Middle frontal gyrus (tissue), 1 donor: ENCODE measurements at regions not wholly inside any gene's neighbourhood (a gene's known extent, or its start where the extent isn't known, plus 50 kb on each side); places are given as distances from the start of the nearest gene placed in this dataset.
"Not testable (repeated sequence)": the region's sequence is repeated elsewhere in the genome, so short reads cannot be mapped to it uniquely, and the experiment has no call there.

Source experiments
- DNase-seq: peaks from one replicate; pipeline ENCODE4 v3.0.0-alpha.2; 2015; ENCODE audit warnings: low spot score; ENCODE audit errors: extremely low spot score

DNA sequence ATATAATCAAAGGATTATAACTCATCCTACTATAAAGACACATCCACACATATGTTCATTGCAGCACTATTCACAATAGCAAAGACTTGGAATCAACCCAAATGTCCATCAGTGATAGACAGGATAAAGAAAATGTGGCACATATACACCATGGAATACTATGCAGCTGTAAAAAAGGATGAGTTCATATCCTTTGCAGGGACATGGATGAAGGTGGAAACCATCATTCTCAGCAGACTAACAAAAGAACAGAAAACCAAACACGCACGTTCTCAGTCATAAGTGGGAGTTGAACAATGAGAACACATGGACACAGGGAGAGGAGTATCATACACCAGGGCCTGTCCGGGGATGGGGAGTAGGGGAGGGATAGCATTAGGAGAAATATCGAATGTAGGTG is 253.0 kb upstream of the ID4 start:
- DNase-seq, result not testable (repeated sequence)

DNA sequence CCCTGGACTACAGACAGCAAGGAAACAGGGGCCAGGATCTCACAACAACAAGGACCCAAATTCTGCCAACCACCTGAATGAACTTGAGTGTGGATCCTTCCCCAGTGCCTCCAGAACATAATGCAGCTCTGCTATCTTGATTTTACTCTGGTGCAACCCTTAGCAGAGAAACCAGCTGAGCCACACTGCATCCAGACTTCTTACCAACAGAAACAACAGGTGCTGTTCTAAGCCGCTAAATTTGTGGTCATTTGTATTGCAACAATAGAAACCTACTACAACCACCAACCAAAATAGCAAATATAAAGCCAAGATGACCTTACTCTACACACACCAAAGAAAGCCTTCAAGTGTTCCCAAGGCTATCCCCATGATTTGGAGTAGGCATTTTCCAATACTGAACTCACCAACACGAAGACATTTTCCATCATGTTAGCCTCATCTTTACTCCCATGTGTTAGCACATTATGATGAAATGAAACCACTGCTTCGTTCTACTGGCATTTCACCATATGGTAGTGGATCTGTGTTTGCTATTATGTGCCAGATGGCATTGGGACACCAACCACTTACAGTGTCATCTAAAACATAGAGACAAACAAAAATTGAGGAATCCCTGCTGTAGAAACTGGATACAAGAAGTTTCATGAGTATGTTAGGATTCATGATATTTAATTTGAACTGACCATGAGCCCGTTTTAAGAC is 249.8 kb upstream of the ID4 start:
- DNase-seq, result no peak

DNA sequence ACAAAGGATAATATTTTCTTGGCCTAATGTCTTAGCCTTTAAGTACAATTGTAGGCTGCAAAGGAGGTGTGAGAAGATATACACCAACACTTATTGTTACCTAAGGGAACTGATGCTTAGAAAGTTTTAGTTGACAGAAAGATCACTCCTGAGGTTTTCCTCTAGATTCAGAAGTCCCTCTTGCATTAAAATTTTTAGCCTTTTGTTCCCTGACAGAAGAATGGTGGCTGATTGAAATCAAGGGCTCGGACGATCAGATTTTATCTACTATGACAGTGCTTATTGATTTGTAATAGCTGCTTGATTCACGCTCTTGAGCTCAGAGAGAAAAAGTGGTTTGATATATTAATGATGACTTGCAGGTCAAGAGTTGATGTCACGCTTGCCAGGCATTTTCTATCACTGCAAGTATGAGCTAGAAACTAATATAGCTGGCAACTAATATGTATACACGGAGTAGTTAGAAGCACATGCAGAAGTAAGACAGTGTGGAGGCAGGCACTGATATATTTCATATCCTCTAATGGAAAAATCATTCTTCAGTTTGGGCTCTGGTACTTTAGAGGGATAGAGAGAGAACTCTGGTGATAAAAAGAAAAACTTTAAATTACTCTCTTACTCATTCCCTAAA is 246.6 kb upstream of the ID4 start:
- DNase-seq, result no peak

DNA sequence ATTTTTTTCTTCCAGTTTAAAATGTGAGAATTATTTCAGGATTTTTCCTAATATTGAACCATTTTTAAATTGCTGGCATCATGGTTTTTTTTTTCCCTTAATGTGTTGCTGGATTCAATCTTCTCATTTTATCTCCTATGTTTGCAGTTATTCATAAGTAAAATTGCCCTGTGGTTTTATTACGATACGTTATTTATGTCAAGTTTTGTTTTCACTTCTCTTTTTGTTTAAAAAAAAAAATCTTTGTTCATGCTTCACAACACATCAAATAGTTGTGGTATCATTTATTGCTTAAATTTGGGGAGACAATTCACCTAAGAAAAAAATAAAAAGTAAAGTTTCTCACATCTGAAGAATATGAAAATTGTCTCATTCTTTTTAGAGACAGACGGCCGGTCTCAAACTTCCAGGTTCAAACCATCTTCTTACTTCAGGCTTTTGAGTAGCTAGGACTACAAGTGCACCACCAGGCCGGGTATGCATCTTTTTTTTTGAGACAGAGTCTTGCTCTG is 239.3 kb upstream of the ID4 start:
- no peak for DNase-seq

DNA sequence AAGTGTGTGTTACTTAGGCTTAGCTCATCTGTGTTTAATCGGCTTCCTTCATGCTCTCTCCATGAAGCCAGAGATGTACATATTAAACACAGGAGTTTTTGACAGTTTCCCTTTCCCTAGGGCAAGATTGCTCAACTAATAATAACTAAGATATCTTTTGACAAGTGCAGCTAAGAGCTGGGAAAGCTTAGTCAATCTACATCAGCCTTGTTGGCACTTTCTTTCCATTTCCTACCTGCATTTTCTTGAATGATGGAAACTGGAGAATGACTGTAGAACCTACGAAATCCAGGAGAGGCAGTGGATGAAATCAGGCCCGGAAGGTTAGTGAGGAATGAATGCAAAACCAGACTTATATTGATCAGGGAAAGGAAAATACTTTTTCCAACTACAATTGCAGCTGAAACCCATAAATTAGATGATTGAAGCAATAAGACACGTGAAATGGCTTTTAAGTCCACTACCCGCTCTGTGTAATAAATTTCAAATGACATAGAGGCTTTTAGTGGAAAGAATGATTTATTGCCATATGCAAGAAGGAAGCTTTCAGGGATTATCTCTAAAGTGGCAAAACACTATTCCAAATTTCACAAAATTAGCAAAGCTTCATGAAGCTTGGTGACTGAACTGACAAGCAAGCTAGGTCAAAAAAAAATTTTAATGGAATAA is 237.2 kb upstream of the ID4 start:
- no peak for DNase-seq

DNA sequence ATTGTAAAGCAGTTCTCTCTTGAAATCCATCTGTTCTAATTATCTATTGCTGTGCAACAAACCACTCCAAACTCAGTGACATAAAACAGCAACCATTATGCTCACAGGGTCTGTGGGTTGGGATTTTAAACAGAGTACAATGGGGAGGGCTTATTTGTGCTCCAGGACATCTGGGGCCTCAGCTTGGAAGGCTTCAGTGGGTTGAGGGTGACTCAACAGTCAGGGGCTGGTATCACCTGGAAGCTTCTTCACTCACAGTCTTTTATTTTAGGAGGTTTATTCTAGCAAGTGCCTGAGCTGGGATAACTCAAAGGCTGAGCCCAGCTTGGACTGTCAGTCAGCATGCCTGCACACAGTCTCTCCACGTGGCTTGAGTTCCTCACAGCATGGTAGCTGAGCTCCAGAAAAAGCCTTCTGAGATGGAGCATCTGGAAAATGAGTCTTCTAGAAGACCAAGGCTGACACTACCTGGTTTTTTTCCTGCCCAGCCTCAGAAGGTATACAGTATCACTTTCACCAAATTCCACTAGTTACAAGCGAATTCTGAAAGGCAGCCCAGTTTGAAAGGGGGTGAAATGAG is 234.6 kb upstream of the ID4 start:
- no peak for DNase-seq

- no peak for DNase-seq
These were observed 233.4 kb upstream of the ID4 start for GRCh38 chr6:19603721-19604120.

- DNase-seq, result no peak
These were observed 231.5 kb upstream of the ID4 start for GRCh38 chr6:19605624-19606023.

- no peak for DNase-seq
These were observed 228.6 kb upstream of the ID4 start for GRCh38 chr6:19608546-19608945.

GRCh38 chr6:19609972-19610641 is 227.1 kb upstream of the ID4 start:
- no peak for DNase-seq

DNA sequence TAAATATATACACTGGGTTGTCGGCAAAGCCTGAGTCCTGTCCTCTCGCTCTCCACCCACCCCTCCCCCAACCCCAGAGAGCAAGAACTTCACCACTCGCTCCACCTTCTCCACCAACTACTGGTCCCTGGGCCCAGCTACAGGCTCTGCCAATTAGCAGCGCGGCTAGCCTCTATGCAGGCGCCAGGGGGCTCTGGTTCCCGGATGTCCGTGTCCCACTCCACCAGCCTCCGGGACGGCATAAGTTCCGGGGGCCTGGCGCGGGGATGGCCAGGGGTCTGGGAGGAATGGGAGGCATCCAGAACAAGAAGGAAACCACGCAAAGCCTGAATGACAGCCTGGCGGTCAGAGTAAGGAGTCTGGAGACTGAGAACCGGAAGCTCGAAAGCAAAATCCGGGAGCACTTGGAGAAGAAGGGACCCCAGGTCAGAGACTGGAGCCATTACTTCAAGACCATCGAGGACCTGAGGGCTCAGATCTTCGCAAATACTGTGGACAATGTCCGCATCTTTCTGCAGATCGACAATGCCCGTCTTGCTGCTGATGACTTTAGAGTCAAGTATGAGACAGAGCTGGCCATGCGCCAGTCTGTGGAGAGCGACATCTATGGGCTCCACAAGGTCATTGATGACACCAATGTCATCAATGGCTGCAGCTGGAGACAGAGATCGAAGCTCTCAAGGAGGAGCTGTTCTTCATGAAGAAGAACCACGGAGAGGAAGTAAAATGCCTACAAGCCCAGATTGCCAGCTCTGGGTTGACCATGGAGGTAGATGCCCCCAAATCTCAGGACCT is 224.3 kb upstream of the ID4 start:
- not testable (repeated sequence) for DNase-seq

GRCh38 chr6:19613678-19614077 is 223.5 kb upstream of the ID4 start:
- no peak for DNase-seq

GRCh38 chr6:19616022-19616421 is 221.1 kb upstream of the ID4 start:
- DNase-seq, result no peak

- DNase-seq, result no peak
These were observed 204.9 kb upstream of the ID4 start for GRCh38 chr6:19632230-19632629.

- DNase-seq, result no peak
These were observed 204.4 kb upstream of the ID4 start for GRCh38 chr6:19632786-19633185.

- DNase-seq, result no peak
These were observed 201.4 kb upstream of the ID4 start for GRCh38 chr6:19635728-19636127.

DNA sequence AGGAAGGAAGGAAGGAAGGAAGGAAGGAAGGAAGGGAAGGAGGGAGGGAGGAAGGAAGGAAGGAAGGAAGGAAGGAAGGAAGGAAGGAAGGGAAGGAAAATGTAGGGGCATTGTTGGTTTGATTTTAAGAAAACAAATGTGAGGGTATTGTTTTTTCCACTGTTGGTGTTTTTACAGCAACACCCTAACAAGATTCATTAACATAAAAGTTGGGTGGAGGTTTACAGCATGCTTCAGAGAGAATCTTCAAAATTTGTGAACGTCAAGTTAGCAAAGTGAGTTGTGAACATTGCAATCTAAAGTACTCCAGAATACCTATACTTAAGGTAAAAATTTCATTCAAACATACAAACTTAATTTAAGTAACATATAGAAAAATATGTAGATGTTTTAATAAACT is 200.2 kb upstream of the ID4 start:
- no peak for DNase-seq

GRCh38 chr6:19638931-19639330 is 198.2 kb upstream of the ID4 start:
- no peak for DNase-seq

DNA sequence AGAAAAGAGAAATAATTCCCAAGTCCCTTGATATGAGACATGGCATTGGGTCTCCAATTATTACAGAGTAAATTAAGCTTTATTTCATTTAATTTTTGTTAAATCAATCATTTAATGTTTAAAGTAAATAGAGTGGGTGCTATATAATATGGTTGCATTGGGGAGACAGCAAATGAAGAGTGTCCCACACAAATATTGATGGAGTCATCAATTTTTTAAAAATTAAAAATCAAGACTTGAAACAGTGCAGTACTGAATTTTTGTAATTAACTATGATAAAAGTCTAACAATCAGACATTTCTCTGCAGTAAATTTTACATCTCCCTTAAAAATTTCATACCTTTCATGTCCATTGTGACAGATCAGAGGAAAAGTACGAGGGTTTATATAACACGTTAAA is 193.9 kb upstream of the ID4 start:
- DNase-seq, result no peak

DNA sequence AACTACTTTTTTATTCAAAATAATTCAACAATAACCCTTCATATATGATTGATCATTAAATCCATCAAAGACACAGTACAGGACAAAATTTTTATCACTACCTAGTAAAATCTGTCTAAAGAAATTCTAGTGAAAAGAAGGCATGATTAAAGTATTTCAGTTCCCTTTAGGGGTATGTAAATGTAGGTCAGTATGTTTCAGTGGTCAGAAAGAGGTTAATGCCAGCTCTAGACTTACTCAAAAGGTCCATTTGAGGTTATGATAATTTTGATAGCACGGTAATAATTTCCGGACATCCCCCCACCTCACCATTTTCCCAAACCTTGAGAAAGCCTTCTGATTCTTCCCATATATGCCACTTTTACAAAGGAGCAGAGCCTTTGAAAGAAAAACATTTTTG is 193.5 kb upstream of the ID4 start:
- DNase-seq, result no peak

GRCh38 chr6:19655744-19656143 is 181.4 kb upstream of the ID4 start:
- DNase-seq, result no peak
